ENCODE measurements at regions not wholly inside any gene's neighbourhood (a gene's known extent, or its start where the extent isn't known, plus 50 kb on each side); places are given as distances from the start of the nearest gene placed in this dataset.

- ATAC-seq (peak; percentile 18), DNase-seq (no peak)
These were observed 967.8 kb downstream of the TMEM121 start for GRCh38 chr14:106493962-106494823.

GRCh38 chr14:106500571-106500970 lies 974.2 kb downstream of the TMEM121 start:
- ATAC-seq (no peak), DNase-seq (no peak)
- no peaks in the 10 kb centered on the region for H3K36me3 ChIP-seq (ENCODE audit: low read depth)
- TF ChIP-seq CTCF (IDR thresholded peaks at IDR 0.05): no peak
- H3K4me3 ChIP-seq: no peak overlapping the region
- H3K9me3 ChIP-seq: no peaks in the 10 kb centered on the region
- intact Hi-C loops (cut with DNase I, micrococcal nuclease): no loop called here
- no peaks in the 10 kb centered on the region for H3K4me1 ChIP-seq (ENCODE audit: low read depth)

More at GRCh38 chr14:106493962-106494823, 967.8 kb downstream of the TMEM121 start:
- no peak for TF ChIP-seq CTCF (IDR thresholded peaks at IDR 0.05)
- H3K4me1 ChIP-seq (ENCODE audit: low read depth): no peaks in the 10 kb centered on the region
- no peaks in the 10 kb centered on the region for H3K9me3 ChIP-seq
- H3K4me3 ChIP-seq: no peak overlapping the region
- intact Hi-C loops (cut with DNase I, micrococcal nuclease): no loop called here
- no peaks in the 10 kb centered on the region for H3K36me3 ChIP-seq (ENCODE audit: low read depth)

- no peak overlapping the region for H3K4me3 ChIP-seq
- H3K9me3 ChIP-seq: no peaks in the 10 kb centered on the region
- H3K36me3 ChIP-seq (ENCODE audit: low read depth): no peaks in the 10 kb centered on the region
- no peaks in the 10 kb centered on the region for H3K4me1 ChIP-seq (ENCODE audit: low read depth)
- no peak for DNase-seq
- TF ChIP-seq CTCF (IDR thresholded peaks at IDR 0.05): no peak
- ATAC-seq: no peak
- intact Hi-C loops (cut with DNase I, micrococcal nuclease): no loop called here
These were observed 975.5 kb downstream of the TMEM121 start for GRCh38 chr14:106501898-106502297.

GRCh38 chr14:106505366-106505765 lies 979.0 kb downstream of the TMEM121 start:
- ATAC-seq (no peak), DNase-seq (no peak)
- Histone ChIP-seq H3K4me1 (ENCODE audit: low read depth) (no peaks in the 10 kb centered on the region), H3K9me3 (no peaks in the 10 kb centered on the region), H3K4me3 (no peak overlapping the region), H3K36me3 (ENCODE audit: low read depth) (no peaks in the 10 kb centered on the region)
- intact Hi-C loops (cut with DNase I, micrococcal nuclease): no loop called here
- no peak for TF ChIP-seq CTCF (IDR thresholded peaks at IDR 0.05)

GRCh38 chr14:106506881-106507305 lies 980.5 kb downstream of the TMEM121 start:
- ATAC-seq (peak; percentile 69), DNase-seq (peak in 2 of 3 donors; percentile 22 to 29)
- Histone ChIP-seq H3K4me1 (ENCODE audit: low read depth) (no peaks in the 10 kb centered on the region), H3K36me3 (ENCODE audit: low read depth) (no peaks in the 10 kb centered on the region), H3K9me3 (no peaks in the 10 kb centered on the region), H3K4me3 (no peak overlapping the region)
- no peak for TF ChIP-seq CTCF (IDR thresholded peaks at IDR 0.05)
- intact Hi-C loops (cut with DNase I, micrococcal nuclease): no loop called here

Measured in mucosa of descending colon (tissue), 3 donors.